Mesendoderm (in vitro differentiated cells): ENCODE measurements at regions not wholly inside any gene's neighbourhood (a gene's known extent, or its start where the extent isn't known, plus 50 kb on each side); places are given as distances from the start of the nearest gene placed in this dataset.
A peak's percentile ranks its signal among the peaks of the same experiment; 100 is the strongest.
"Not testable (repeated sequence)": the region's sequence is repeated elsewhere in the genome, so short reads cannot be mapped to it uniquely, and the experiment has no call there.

Experiments used
- DNase-seq: peaks from one replicate; pipeline ENCODE4 v3.0.0; 2013
- H2AK5ac ChIP-seq: 2 replicates; pipeline ENCODE4 v1.6.1; 2013; ENCODE audit warnings: low read length, inconsistent platforms
- H2BK120ac ChIP-seq: 2 replicates; pipeline ENCODE4 v1.6.1; 2013; ENCODE audit warnings: low read depth, mild to moderate bottlenecking, low read length, moderate library complexity, mixed read lengths
- H2BK15ac ChIP-seq: replicated peaks from 2 replicates; pipeline ENCODE4 v1.6.1; 2013; ENCODE audit warnings: low read depth, mild to moderate bottlenecking, moderate library complexity
- H2BK5ac ChIP-seq: 2 replicates; pipeline ENCODE4 v1.6.1; 2013; ENCODE audit warnings: low read length, inconsistent platforms
- H3K18ac ChIP-seq: 2 replicates; pipeline ENCODE4 v1.6.1; 2013; ENCODE audit warnings: mild to moderate bottlenecking, low read length, mixed read lengths
- H3K23ac ChIP-seq: one replicate; pipeline ENCODE4 v1.6.1; 2013; ENCODE audit warnings: low read length
- H3K27ac ChIP-seq: 2 replicates; pipeline ENCODE4 v1.5.1; 2013; ENCODE audit warnings: low read depth, mild to moderate bottlenecking, inconsistent platforms, low read length, moderate library complexity
- H3K27me3 ChIP-seq: 2 replicates; pipeline ENCODE4 v1.6.1; 2013; ENCODE audit warnings: low read length, control low read depth, mild to moderate bottlenecking, inconsistent platforms; ENCODE audit not compliant: insufficient read depth, poor library complexity
- H3K36me3 ChIP-seq: 2 replicates; pipeline ENCODE4 v1.6.1; 2013; ENCODE audit warnings: low read length, inconsistent platforms; ENCODE audit not compliant: control insufficient read depth, insufficient read depth
- H3K4ac ChIP-seq: one replicate; pipeline ENCODE4 v1.6.1; 2013; ENCODE audit warnings: low read depth, mild to moderate bottlenecking, low read length, moderate library complexity
- H3K4me1 ChIP-seq: 2 replicates; pipeline ENCODE4 v1.6.1; 2013; ENCODE audit warnings: low read depth, low read length, inconsistent platforms; ENCODE audit not compliant: control insufficient read depth
- H3K4me2 ChIP-seq: 2 replicates; pipeline ENCODE4 v1.6.1; 2013; ENCODE audit warnings: low read length
- H3K4me3 ChIP-seq: 2 replicates; pipeline ENCODE4 v1.5.1; 2013; ENCODE audit warnings: mild to moderate bottlenecking, low read length
- H3K56ac ChIP-seq: one replicate; pipeline ENCODE4 v1.6.1; 2013; ENCODE audit warnings: low read length
- H3K79me1 ChIP-seq: 2 replicates; pipeline ENCODE4 v1.6.1; 2013; ENCODE audit warnings: low read length, inconsistent platforms
- H3K79me2 ChIP-seq: 2 replicates; pipeline ENCODE4 v1.6.1; 2013; ENCODE audit warnings: mild to moderate bottlenecking, low read length; ENCODE audit not compliant: control insufficient read depth, insufficient read depth
- H3K9ac ChIP-seq: 2 replicates; pipeline ENCODE4 v1.6.1; 2013; ENCODE audit warnings: low read length, inconsistent platforms
- H4K5ac ChIP-seq: one replicate; pipeline ENCODE4 v1.6.1; 2013; ENCODE audit warnings: low read length
- H4K8ac ChIP-seq: one replicate; pipeline ENCODE4 v1.6.1; 2013; ENCODE audit warnings: low read depth, mild to moderate bottlenecking, control low read depth, low read length, moderate library complexity
- whole genome bisulfite sequencing: extraction: QIAGEN DNeasy Blood & Tissue Kit; methylation state at CpG from one replicate; pipeline ENCODE4 v1.1.7; 2013; ENCODE audit warnings: low lambda C conversion rate, missing lambda C conversion rate; ENCODE audit not compliant: insufficient coverage; ENCODE audit errors: extremely low coverage; 5-methylcytosine and 5-hydroxymethylcytosine counted together

DNA sequence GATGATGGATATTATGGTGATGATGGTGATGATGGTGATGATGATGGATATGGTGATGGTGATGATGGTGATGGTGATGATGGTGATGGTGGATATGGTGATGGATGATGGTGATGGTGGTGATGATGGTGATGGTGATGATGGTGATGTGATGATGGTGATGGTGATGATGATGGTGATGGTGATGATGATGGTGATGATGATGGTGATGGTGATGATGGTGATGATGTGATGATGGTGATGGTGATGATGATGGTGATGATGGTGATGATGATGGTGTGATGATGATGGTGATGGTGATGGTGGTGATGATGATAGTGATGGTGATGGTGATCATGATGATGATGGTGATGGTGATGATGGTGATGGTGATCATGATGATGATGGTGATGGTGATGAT, 119.5 kb downstream of the ZNF664 start:
- not testable (repeated sequence) for H2BK15ac ChIP-seq, H3K23ac ChIP-seq, H4K5ac ChIP-seq, H3K4me1 ChIP-seq, H3K18ac ChIP-seq, H3K9ac ChIP-seq, H3K56ac ChIP-seq, H4K8ac ChIP-seq, H3K79me1 ChIP-seq, H3K79me2 ChIP-seq, DNase-seq, H2BK120ac ChIP-seq, H3K36me3 ChIP-seq, H2BK5ac ChIP-seq, H3K4me3 ChIP-seq, H3K4me2 ChIP-seq, H3K27ac ChIP-seq, H3K4ac ChIP-seq, H2AK5ac ChIP-seq, H3K27me3 ChIP-seq

DNA sequence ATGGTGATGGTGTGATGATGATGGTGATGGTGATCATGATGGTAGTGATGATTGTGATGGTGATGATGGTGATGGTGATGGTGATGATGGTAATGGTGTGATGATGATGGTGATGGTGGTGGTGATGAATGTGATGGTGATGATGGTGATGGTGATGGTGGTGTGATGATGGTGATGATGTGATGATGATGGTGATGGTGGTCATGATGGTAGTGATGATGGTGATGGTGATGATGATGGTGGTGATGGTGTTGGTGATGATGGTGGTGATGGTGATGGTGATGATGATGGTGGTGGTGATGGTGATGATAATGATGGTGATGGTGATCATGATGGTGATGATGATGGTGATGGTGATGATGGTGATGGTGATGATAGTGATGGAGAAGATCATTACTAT, 120.3 kb downstream of the ZNF664 start:
- Histone ChIP-seq H2BK5ac (no peak overlapping the region), H2BK15ac (no peak overlapping the region), H4K5ac (no peak overlapping the region), H2AK5ac (no peak overlapping the region), H3K9ac (no peak overlapping the region), H3K4me2 (no peak overlapping the region), H4K8ac (no peak overlapping the region), H3K79me2 (no peaks in the 10 kb centered on the region), H3K36me3 (no peaks in the 10 kb centered on the region), H3K4me1 (no peaks in the 10 kb centered on the region), H3K27me3 (no peaks in the 10 kb centered on the region), H3K56ac (no peak overlapping the region), H3K4me3 (no peak overlapping the region), H3K79me1 (no peaks in the 10 kb centered on the region), H3K23ac (no peak overlapping the region), H2BK120ac (no peak overlapping the region), H3K4ac (no peak overlapping the region), H3K18ac (no peak overlapping the region), H3K27ac (no peak overlapping the region)
- DNase-seq = no peak

DNA sequence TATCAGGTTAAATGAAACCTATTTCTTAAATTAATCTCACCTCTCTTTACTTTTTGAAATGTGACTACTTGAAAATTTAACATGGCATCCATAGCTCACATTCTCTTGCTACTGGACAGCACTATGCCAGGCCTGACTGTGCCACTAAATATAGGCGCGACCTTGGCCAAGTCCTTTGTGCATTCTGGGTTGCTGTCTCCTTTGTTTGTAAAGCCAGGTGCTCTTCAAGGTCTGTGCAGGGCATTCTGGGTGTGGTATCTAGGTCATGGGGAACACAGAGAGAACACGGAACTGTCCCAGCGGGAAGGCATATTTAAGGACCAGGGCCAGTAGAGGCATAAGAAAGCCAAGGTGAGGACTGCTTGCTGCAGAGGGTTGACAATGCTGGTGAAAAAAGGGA, 121.2 kb downstream of the ZNF664 start:
- Histone ChIP-seq H3K4ac (no peak overlapping the region), H2BK120ac (no peak overlapping the region), H3K79me1 (no peaks in the 10 kb centered on the region), H2AK5ac (no peak overlapping the region), H3K36me3 (no peaks in the 10 kb centered on the region), H3K18ac (no peak overlapping the region), H2BK15ac (no peak overlapping the region), H2BK5ac (no peak overlapping the region), H3K79me2 (no peaks in the 10 kb centered on the region), H3K27me3 (no peaks in the 10 kb centered on the region), H4K8ac (no peak overlapping the region), H3K23ac (no peak overlapping the region), H4K5ac (no peak overlapping the region), H3K4me2 (no peak overlapping the region), H3K27ac (no peak overlapping the region), H3K4me3 (no peak overlapping the region), H3K9ac (no peak overlapping the region), H3K56ac (no peak overlapping the region), H3K4me1 (no peaks in the 10 kb centered on the region)
- no peak for DNase-seq
- no CpG with 5 or more reads among the region's 4 CpGs for WGBS

DNA sequence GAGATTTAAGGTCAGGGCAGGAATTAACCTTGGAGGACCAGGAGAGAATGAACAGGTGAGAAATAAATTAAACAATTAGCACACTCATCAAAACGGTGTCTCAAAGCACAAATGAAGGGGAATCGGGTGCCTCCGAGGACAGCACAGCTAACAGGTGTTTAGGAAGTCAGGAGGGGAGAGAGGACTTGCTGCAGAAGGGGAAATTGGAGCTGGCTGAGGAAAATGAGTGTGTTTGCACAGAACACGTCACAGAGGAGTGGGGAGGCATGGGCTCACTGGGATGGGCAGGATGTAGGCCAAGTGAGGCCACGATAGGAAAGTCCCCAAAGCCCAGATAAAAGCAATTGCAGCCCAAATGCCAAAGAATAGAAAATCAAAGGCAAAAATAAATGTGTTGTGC, 121.7 kb downstream of the ZNF664 start:
- Histone ChIP-seq H3K27ac (no peak overlapping the region), H3K36me3 (no peaks in the 10 kb centered on the region), H3K56ac (no peak overlapping the region), H4K5ac (no peak overlapping the region), H2BK15ac (no peak overlapping the region), H3K4me3 (no peak overlapping the region), H3K4me1 (no peaks in the 10 kb centered on the region), H4K8ac (no peak overlapping the region), H3K79me1 (no peaks in the 10 kb centered on the region), H3K4me2 (no peak overlapping the region), H2BK5ac (no peak overlapping the region), H3K18ac (no peak overlapping the region), H2BK120ac (no peak overlapping the region), H3K9ac (no peak overlapping the region), H3K23ac (no peak overlapping the region), H3K4ac (no peak overlapping the region), H2AK5ac (no peak overlapping the region), H3K27me3 (no peaks in the 10 kb centered on the region), H3K79me2 (no peaks in the 10 kb centered on the region)
- no peak for DNase-seq
- no CpG with 5 or more reads among the region's 5 CpGs for WGBS

DNA sequence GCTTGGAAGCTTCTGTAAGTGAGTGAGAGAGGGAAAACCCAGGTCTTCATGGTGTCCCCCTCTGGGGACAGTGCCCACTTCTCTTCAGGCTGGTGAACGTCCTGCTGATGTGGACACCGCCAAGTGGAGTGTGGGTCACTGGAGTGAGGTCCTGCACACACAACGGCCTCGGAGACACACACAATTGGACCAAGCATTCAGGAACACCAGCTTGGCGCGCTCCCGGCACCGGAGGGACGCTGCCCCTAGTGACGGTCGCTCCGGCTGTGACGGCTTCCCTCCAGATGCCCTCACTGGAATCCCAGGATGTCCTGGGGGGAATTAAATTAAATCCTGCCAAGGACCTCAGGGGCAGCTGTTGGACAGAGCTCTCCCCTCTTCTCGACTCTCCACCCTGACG, 123.1 kb downstream of the ZNF664 start:
- Histone ChIP-seq H3K79me2 (no peaks in the 10 kb centered on the region), H3K4me3 (no peak overlapping the region), H3K4me2 (no peak overlapping the region), H3K9ac (no peak overlapping the region), H4K8ac (no peak overlapping the region), H3K23ac (peak overlapping the region; percentile 45), H3K56ac (no peak overlapping the region), H4K5ac (no peak overlapping the region), H3K27me3 (no peaks in the 10 kb centered on the region), H2BK120ac (no peak overlapping the region), H3K4me1 (no peaks in the 10 kb centered on the region), H2AK5ac (no peak overlapping the region), H3K4ac (no peak overlapping the region), H3K27ac (no peak overlapping the region), H3K79me1 (no peaks in the 10 kb centered on the region), H3K18ac (no peak overlapping the region), H3K36me3 (no peaks in the 10 kb centered on the region), H2BK15ac (no peak overlapping the region), H2BK5ac (no peak overlapping the region)
- no CpG with 5 or more reads among the region's 15 CpGs for WGBS
- DNase-seq = no peak

DNA sequence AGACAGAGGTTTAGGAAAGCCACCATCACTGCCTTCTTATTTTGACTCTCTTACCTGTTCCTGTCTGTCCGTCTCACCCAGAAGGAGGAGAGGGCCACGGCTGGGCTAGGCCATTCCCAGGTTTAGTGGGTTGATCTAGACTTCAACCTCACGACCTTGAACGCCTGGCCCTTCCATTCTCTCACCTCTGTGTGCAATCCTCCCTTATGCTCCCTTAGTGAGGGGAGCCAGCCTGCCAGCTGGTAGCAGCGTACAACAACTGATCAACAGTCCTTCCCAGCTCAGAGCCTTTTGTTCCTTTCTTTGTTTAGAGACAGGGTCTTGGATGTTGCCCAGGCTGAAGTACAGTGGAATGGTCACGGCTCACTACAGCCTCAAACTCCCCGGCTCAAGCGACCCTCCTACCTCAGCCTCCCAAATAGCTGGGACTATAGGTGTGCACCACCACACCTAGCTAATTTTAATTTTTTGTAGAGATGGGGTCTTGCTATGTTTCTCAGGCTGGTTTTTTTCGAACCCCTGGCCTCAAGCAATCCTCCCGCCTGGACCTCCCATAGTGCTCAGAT, 123.9 kb downstream of the ZNF664 start:
- no peak overlapping the region for H3K23ac ChIP-seq
- no CpG with 5 or more reads among the region's 10 CpGs for WGBS
- no peak overlapping the region for H2BK5ac ChIP-seq
- H3K9ac ChIP-seq = no peak overlapping the region
- no peak overlapping the region for H3K4ac ChIP-seq
- no peak overlapping the region for H3K4me3 ChIP-seq
- no peaks in the 10 kb centered on the region for H3K27me3 ChIP-seq
- H2BK15ac ChIP-seq = no peak overlapping the region
- no peaks in the 10 kb centered on the region for H3K79me1 ChIP-seq
- no peaks in the 10 kb centered on the region for H3K4me1 ChIP-seq
- no peak overlapping the region for H2AK5ac ChIP-seq
- H3K79me2 ChIP-seq = no peaks in the 10 kb centered on the region
- H3K56ac ChIP-seq = no peak overlapping the region
- H3K36me3 ChIP-seq = no peaks in the 10 kb centered on the region
- H3K4me2 ChIP-seq = no peak overlapping the region
- H4K5ac ChIP-seq = no peak overlapping the region
- no peak overlapping the region for H4K8ac ChIP-seq
- H3K18ac ChIP-seq = no peak overlapping the region
- no peak for DNase-seq
- H3K27ac ChIP-seq = no peak overlapping the region
- H2BK120ac ChIP-seq = no peak overlapping the region
